ENCODE measurements at regions not wholly inside any gene's neighbourhood (a gene's known extent, or its start where the extent isn't known, plus 50 kb on each side); places are given as distances from the start of the nearest gene placed in this dataset.
"Not testable (repeated sequence)": the region's sequence is repeated elsewhere in the genome, so short reads cannot be mapped to it uniquely, and the experiment has no call there.

- in situ Hi-C loops (cut with HindIII; ENCODE audit: low pct_unique_long_range_greater_than_20kb, low sequenced_read_pairs) = no loop called here
- DNase-seq (ENCODE audit: low read depth in 1 of 2, low spot score in 1 of 2) = no peak
- no peak for TF ChIP-seq JUND (IDR thresholded peaks at IDR 0.05; ENCODE audit: low read depth)
These were observed 96.8 kb upstream of the RPRM start for GRCh38 chr2:153575171-153575853.

- DNase-seq (ENCODE audit: low read depth in 1 of 2, low spot score in 1 of 2) = no peak
- in situ Hi-C loops (cut with HindIII; ENCODE audit: low pct_unique_long_range_greater_than_20kb, low sequenced_read_pairs) = no loop called here
- no peak for TF ChIP-seq JUND (IDR thresholded peaks at IDR 0.05; ENCODE audit: low read depth)
These were observed 105.7 kb upstream of the RPRM start for GRCh38 chr2:153584244-153584643.

GRCh38 chr2:153588408-153588807, 109.8 kb upstream of the RPRM start:
- no peak for TF ChIP-seq JUND (IDR thresholded peaks at IDR 0.05; ENCODE audit: low read depth)
- in situ Hi-C loops (cut with HindIII; ENCODE audit: low pct_unique_long_range_greater_than_20kb, low sequenced_read_pairs) = no loop called here
- DNase-seq (ENCODE audit: low read depth in 1 of 2, low spot score in 1 of 2) = no peak

- in situ Hi-C loops (cut with HindIII; ENCODE audit: low pct_unique_long_range_greater_than_20kb, low sequenced_read_pairs) = no loop called here
- DNase-seq (ENCODE audit: low read depth in 1 of 2, low spot score in 1 of 2) = no peak
- no peak for TF ChIP-seq JUND (IDR thresholded peaks at IDR 0.05; ENCODE audit: low read depth)
These were observed 111.0 kb upstream of the RPRM start for GRCh38 chr2:153589586-153589985.

GRCh38 chr2:153593086-153593485, 114.5 kb upstream of the RPRM start:
- DNase-seq (ENCODE audit: low read depth in 1 of 2, low spot score in 1 of 2); in situ Hi-C loops (cut with HindIII; ENCODE audit: low pct_unique_long_range_greater_than_20kb, low sequenced_read_pairs): not testable (repeated sequence)

GRCh38 chr2:153595939-153596338, 117.4 kb upstream of the RPRM start:
- no peak for TF ChIP-seq JUND (IDR thresholded peaks at IDR 0.05; ENCODE audit: low read depth)
- in situ Hi-C loops (cut with HindIII; ENCODE audit: low pct_unique_long_range_greater_than_20kb, low sequenced_read_pairs) = no loop called here
- peak in 1 of 2 experiments; percentile 37 for DNase-seq (ENCODE audit: low read depth in 1 of 2, low spot score in 1 of 2)

- TF ChIP-seq JUND (IDR thresholded peaks at IDR 0.05; ENCODE audit: low read depth) = no peak
- in situ Hi-C loops (cut with HindIII; ENCODE audit: low pct_unique_long_range_greater_than_20kb, low sequenced_read_pairs) = no loop called here
- DNase-seq (ENCODE audit: low read depth in 1 of 2, low spot score in 1 of 2) = no peak
These were observed 123.2 kb upstream of the RPRM start for GRCh38 chr2:153601812-153602211.

- no peak for DNase-seq (ENCODE audit: low read depth in 1 of 2, low spot score in 1 of 2)
- TF ChIP-seq JUND (IDR thresholded peaks at IDR 0.05; ENCODE audit: low read depth) = no peak
- in situ Hi-C loops (cut with HindIII; ENCODE audit: low pct_unique_long_range_greater_than_20kb, low sequenced_read_pairs) = no loop called here
These were observed 125.6 kb upstream of the RPRM start for GRCh38 chr2:153604133-153604532.

GRCh38 chr2:153606623-153607022, 128.1 kb upstream of the RPRM start:
- no peak for DNase-seq (ENCODE audit: low read depth in 1 of 2, low spot score in 1 of 2)
- in situ Hi-C loops (cut with HindIII; ENCODE audit: low pct_unique_long_range_greater_than_20kb, low sequenced_read_pairs) = no loop called here
- no peak for TF ChIP-seq JUND (IDR thresholded peaks at IDR 0.05; ENCODE audit: low read depth)

- no peak for DNase-seq (ENCODE audit: low read depth in 1 of 2, low spot score in 1 of 2)
- in situ Hi-C loops (cut with HindIII; ENCODE audit: low pct_unique_long_range_greater_than_20kb, low sequenced_read_pairs) = no loop called here
- no peak for TF ChIP-seq JUND (IDR thresholded peaks at IDR 0.05; ENCODE audit: low read depth)
These were observed 143.7 kb upstream of the RPRM start for GRCh38 chr2:153622285-153622684.

- in situ Hi-C loops (cut with HindIII; ENCODE audit: low pct_unique_long_range_greater_than_20kb, low sequenced_read_pairs) = no loop called here
- DNase-seq (ENCODE audit: low read depth in 1 of 2, low spot score in 1 of 2) = no peak
- TF ChIP-seq JUND (IDR thresholded peaks at IDR 0.05; ENCODE audit: low read depth) = no peak
These were observed 144.5 kb upstream of the RPRM start for GRCh38 chr2:153623020-153623419.

GRCh38 chr2:153626676-153627075, 148.1 kb upstream of the RPRM start:
- DNase-seq (ENCODE audit: low read depth in 1 of 2, low spot score in 1 of 2) = no peak
- no peak for TF ChIP-seq JUND (IDR thresholded peaks at IDR 0.05; ENCODE audit: low read depth)
- in situ Hi-C loops (cut with HindIII; ENCODE audit: low pct_unique_long_range_greater_than_20kb, low sequenced_read_pairs) = no loop called here

GRCh38 chr2:153635494-153635893, 156.9 kb upstream of the RPRM start:
- TF ChIP-seq JUND (IDR thresholded peaks at IDR 0.05; ENCODE audit: low read depth) = no peak
- no peak for DNase-seq (ENCODE audit: low read depth in 1 of 2, low spot score in 1 of 2)
- in situ Hi-C loops (cut with HindIII; ENCODE audit: low pct_unique_long_range_greater_than_20kb, low sequenced_read_pairs) = no loop called here

- TF ChIP-seq JUND (IDR thresholded peaks at IDR 0.05; ENCODE audit: low read depth) = no peak
- no peak for DNase-seq (ENCODE audit: low read depth in 1 of 2, low spot score in 1 of 2)
- in situ Hi-C loops (cut with HindIII; ENCODE audit: low pct_unique_long_range_greater_than_20kb, low sequenced_read_pairs) = no loop called here
These were observed 162.5 kb upstream of the RPRM start for GRCh38 chr2:153641046-153641445.

All from T47D (cell line).